Psoas muscle (tissue), 7 donors: ENCODE measurements at regions not wholly inside any gene's neighbourhood (a gene's known extent, or its start where the extent isn't known, plus 50 kb on each side); places are given as distances from the start of the nearest gene placed in this dataset.
"Not testable (repeated sequence)": the region's sequence is repeated elsewhere in the genome, so short reads cannot be mapped to it uniquely, and the experiment has no call there.

Experiments used
- ATAC-seq, 4 donors: fragments of 200-7000 bp; cut with Tn5 transposase; one replicate each; pipeline ENCODE4 v1.9.1; 2020; ENCODE audit warnings: moderate library complexity in 3 of 4, mild to moderate bottlenecking in 2 of 4
- DNase-seq, 2 donors: peaks; one replicate each; pipeline ENCODE4 v3.0.0-alpha.2; 2020
- H3K27ac ChIP-seq: fragments of 200-600 bp; one replicate; pipeline ENCODE4 v1.8.0; 2022
- H3K27me3 ChIP-seq, 3 donors: fragments of 200-600 bp in 1 of 3; one replicate each; pipeline versions ENCODE4 v1.6.1 to v1.8.0; 2013 to 2022; ENCODE audit warnings: low read length in 2 of 3, mild to moderate bottlenecking in 2 of 3, moderate library complexity in 1 of 3; ENCODE audit not compliant: insufficient read depth in 3 of 3
- H3K36me3 ChIP-seq, 2 donors: fragments of 200-600 bp in 1 of 2; one replicate each; pipeline versions ENCODE4 v1.6.1 to v1.8.0; 2013 to 2022; ENCODE audit warnings: low read depth in 1 of 2, mild to moderate bottlenecking in 1 of 2, moderate library complexity in 1 of 2; ENCODE audit not compliant: insufficient read depth in 1 of 2
- H3K4me1 ChIP-seq: fragments of 200-600 bp; one replicate; pipeline ENCODE4 v1.8.0; 2022
- H3K4me3 ChIP-seq: fragments of 200-600 bp; one replicate; pipeline ENCODE4 v1.8.0; 2022; ENCODE audit warnings: mild to moderate bottlenecking
- H3K9me3 ChIP-seq: fragments of 200-600 bp; one replicate; pipeline ENCODE4 v1.8.0; 2022
- WGBS, 3 donors: extraction: QIAGEN DNeasy Blood & Tissue Kit; methylation state at CpG; one replicate each; pipeline versions ENCODE4 v1.1.6 to v1.1.7; 2013; 5-methylcytosine and 5-hydroxymethylcytosine counted together
- intact Hi-C, 2 donors: fragments of 100-400 bp; cut with DNase I; formaldehyde crosslinking; loops; one replicate each; pipeline versions ENCODE4 v1.11.0 to v1.14.2; 2022
- TF ChIP-seq, protein P1 (sequence below): fragments of 200-600 bp; IDR thresholded peaks from one replicate; pipeline ENCODE4 v1.8.0; 2022; ENCODE audit warnings: antibody characterized with exemption
- donor health status: healthy with polysubstance abuse.
- donor health status: DM: no; HTN: no; CAD: no; lungs with moderate emphysema.
- donor health status: Bipolar disorder and iron deficiency.
- donor health status: healthy.
- donor health status: DM: yes; HTN: yes; CAD: no.
- donor health status: DM: no; HTN: no; CAD: no.
- donor health status: DM: yes; HTN: yes; CAD: no.

- 55 to 68% (median 57%) methylated on average over 2 of the region's 2 CpGs for WGBS, 3 donors
- Histone ChIP-seq H3K36me3 (no peaks in the 10 kb centered on the region), H3K4me1 (no peaks in the 10 kb centered on the region), H3K27ac (no peak overlapping the region), H3K9me3 (peaks cover 9% of the 10 kb centered on the region), H3K27me3 (peaks cover 0 to 3% (median 0%) of the 10 kb centered on the region in 3 donors), H3K4me3 (no peak overlapping the region)
- intact Hi-C loops = no loop called here
- DNase-seq = no peak
- ATAC-seq = no peak
- TF ChIP-seq, protein P1, sequence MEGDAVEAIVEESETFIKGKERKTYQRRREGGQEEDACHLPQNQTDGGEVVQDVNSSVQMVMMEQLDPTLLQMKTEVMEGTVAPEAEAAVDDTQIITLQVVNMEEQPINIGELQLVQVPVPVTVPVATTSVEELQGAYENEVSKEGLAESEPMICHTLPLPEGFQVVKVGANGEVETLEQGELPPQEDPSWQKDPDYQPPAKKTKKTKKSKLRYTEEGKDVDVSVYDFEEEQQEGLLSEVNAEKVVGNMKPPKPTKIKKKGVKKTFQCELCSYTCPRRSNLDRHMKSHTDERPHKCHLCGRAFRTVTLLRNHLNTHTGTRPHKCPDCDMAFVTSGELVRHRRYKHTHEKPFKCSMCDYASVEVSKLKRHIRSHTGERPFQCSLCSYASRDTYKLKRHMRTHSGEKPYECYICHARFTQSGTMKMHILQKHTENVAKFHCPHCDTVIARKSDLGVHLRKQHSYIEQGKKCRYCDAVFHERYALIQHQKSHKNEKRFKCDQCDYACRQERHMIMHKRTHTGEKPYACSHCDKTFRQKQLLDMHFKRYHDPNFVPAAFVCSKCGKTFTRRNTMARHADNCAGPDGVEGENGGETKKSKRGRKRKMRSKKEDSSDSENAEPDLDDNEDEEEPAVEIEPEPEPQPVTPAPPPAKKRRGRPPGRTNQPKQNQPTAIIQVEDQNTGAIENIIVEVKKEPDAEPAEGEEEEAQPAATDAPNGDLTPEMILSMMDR = no peak
These were observed 1116.0 kb upstream of the TENM3 start for GRCh38 chr4:181127171-181127570.

DNA sequence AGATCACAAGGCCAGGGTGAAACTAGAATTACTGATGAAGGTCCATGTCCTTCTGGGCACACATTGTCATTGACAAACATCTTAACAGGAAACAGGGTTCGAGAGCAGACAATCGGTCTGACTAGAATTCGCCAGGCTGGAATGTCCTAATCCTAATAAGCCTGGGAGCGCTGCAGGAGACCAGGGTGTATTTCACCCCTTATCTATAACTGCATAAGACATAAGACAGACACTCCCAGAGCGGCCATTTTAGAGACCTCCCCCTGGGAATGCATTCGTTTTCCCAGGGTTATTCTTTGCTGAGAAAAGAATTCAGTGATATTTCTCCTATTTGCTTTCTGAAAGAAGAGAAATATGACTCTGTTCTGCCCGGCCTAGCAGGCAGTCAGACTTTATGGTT, 1112.9 kb upstream of the TENM3 start:
- H3K4me3 ChIP-seq, H3K27ac ChIP-seq, DNase-seq, H3K27me3 ChIP-seq, ATAC-seq, H3K4me1 ChIP-seq, H3K9me3 ChIP-seq, intact Hi-C loops, H3K36me3 ChIP-seq: not testable (repeated sequence)
- 82 to 92% (median 91%) methylated on average over 7 of the region's 7 CpGs for WGBS, 3 donors

DNA sequence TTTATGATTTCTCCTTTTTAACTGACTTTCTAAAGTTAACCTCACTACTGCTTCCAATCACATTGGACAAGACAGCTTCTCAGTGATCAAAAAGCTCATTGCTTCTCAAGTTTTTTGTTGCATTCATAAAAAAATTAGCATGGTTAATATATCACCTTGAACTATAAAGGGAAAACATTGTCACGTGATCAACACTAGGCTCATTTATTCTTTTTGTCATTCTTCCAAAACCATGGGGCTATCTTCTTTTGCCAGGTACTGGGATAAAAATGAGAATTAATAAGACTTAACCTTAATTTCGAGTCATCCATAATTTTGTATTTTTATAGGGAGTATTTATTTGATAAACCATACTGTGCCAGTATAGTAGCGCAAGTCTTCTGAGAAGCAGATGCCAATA, 1105.9 kb upstream of the TENM3 start:
- TF ChIP-seq, protein P1 = no peak
- H3K27ac ChIP-seq = no peak overlapping the region
- 81 to 86% (median 83%) methylated on average over 3 of the region's 3 CpGs for WGBS, 3 donors
- intact Hi-C loops = no loop called here
- no peaks in the 10 kb centered on the region for H3K27me3 ChIP-seq
- no peaks in the 10 kb centered on the region for H3K36me3 ChIP-seq
- no peak for DNase-seq
- H3K4me3 ChIP-seq = no peak overlapping the region
- ATAC-seq = no peak
- no peaks in the 10 kb centered on the region for H3K9me3 ChIP-seq
- H3K4me1 ChIP-seq = no peaks in the 10 kb centered on the region

DNA sequence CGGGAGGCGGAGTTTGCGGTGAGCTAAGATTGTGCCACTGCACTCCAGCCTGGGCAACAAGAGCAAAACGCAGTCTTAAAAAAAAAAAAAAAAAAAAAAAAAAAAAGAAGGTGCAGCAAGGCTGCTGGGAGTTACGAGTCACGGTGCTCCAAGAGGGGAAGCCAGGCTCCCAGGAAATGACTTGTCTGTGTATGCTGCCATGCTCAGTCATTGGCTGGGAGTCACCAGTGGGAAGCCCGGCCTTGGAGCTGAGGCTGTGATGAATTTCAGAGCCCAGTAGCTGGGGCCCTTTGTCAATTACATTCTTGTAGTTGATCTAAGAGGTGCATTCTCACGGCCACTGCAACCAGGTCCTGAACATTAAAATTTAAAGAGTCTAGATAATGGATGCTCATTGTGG, 1105.1 kb upstream of the TENM3 start:
- Histone ChIP-seq H3K27me3 (no peaks in the 10 kb centered on the region), H3K4me1 (no peaks in the 10 kb centered on the region), H3K9me3 (no peaks in the 10 kb centered on the region), H3K36me3 (no peaks in the 10 kb centered on the region), H3K27ac (no peak overlapping the region), H3K4me3 (no peak overlapping the region)
- ATAC-seq (no peak), DNase-seq (no peak)
- intact Hi-C loops = no loop called here
- TF ChIP-seq, protein P1 = no peak
- 83 to 89% (median 85%) methylated on average over 8 of the region's 8 CpGs for WGBS, 3 donors

DNA sequence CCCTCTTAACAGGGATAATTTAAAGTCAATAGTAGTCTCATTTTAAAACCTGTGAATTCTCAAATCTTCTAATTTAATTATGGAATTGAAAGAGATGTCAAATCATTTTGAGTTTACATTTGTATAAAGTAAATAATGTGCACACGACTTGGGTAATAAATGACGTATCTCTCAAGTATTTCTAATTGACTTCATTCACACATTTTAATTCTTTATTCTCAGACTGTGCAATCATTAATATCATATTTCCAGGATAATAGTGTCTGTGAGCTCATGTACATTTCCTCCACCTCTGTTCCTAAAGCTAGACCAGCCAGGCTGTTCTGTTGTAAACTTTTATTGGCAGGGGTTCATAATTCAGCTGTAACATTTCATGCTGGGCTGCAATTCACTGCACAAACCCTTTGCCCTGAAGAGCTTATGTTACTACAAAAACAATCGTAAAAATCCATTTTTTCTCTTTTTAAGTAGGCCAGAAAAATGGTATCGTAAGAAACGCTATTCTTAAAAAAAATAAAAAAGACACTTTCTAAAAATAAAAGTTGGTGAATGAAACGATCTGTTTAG, 1103.1 kb upstream of the TENM3 start:
- Histone ChIP-seq H3K27me3 (no peaks in the 10 kb centered on the region), H3K9me3 (no peaks in the 10 kb centered on the region), H3K4me1 (no peaks in the 10 kb centered on the region), H3K4me3 (no peak overlapping the region), H3K27ac (no peak overlapping the region), H3K36me3 (no peaks in the 10 kb centered on the region)
- ATAC-seq (no peak), DNase-seq (no peak)
- TF ChIP-seq, protein P1 = no peak
- WGBS, 3 donors = 24 to 29% (median 25%) methylated on average over 6 of the region's 6 CpGs
- intact Hi-C loops = loop anchor here (5.0 to 10.0 kb wide), 2 partner anchors 162 to 1665 kb away; no protein-coding TSS in a partner anchor
